OCI-LY1 (cell line): ENCODE measurements at regions not wholly inside any gene's neighbourhood (a gene's known extent, or its start where the extent isn't known, plus 50 kb on each side); places are given as distances from the start of the nearest gene placed in this dataset.

Source experiments
- CTCF ChIP-seq: fragments of 200-600 bp; sonication (generic), shearing (Covaris generic); IDR thresholded peaks from 2 replicates; pipeline ENCODE4 v1.5.1; 2017; ENCODE audit warnings: mild to moderate bottlenecking, antibody characterized with exemption, low read length, moderate library complexity, mixed read lengths
- EZH2 ChIP-seq: fragments of 200-600 bp; sonication (generic), shearing (Covaris generic); IDR thresholded peaks from 2 replicates; pipeline ENCODE4 v1.8.0; 2017; ENCODE audit warnings: borderline replicate concordance, mixed run types, mild to moderate bottlenecking, antibody characterized with exemption, low read length, moderate library complexity, mixed read lengths

GRCh38 chr12:47573146-47573659, 132.6 kb downstream of the RPAP3 start:
- TF ChIP-seq CTCF: no peak
- no peak for TF ChIP-seq EZH2
